Tibial artery (tissue), 4 donors: ENCODE measurements at regions not wholly inside any gene's neighbourhood (a gene's known extent, or its start where the extent isn't known, plus 50 kb on each side); places are given as distances from the start of the nearest gene placed in this dataset.

Source experiments
- DNase-seq, 2 donors: peaks; one replicate each; pipeline ENCODE4 v3.0.0-alpha.2; 2019
- H3K27ac ChIP-seq, 2 donors: fragments of 200-600 bp; sonication (generic) in 1 of 2; 1 replicate in 1 of 2; 2 replicates in 1 of 2; pipeline ENCODE4 v1.5.1; 2018 to 2019; ENCODE audit warnings: mild to moderate bottlenecking in 1 of 2
- H3K27me3 ChIP-seq, 2 donors: fragments of 200-600 bp; sonication (generic) in 1 of 2; one replicate each; pipeline versions ENCODE4 v1.5.1 to v1.6.0; 2016 to 2019
- H3K36me3 ChIP-seq, 3 donors: fragments of 200-600 bp; sonication (generic) in 2 of 3; one replicate each; pipeline ENCODE4 v1.5.1; 2016 to 2019; ENCODE audit warnings: mild to moderate bottlenecking in 2 of 3
- H3K4me1 ChIP-seq, 4 donors: fragments of 200-600 bp; sonication (generic) in 2 of 4; 1 replicate in 3 of 4; 2 replicates in 1 of 4; pipeline ENCODE4 v1.5.1; 2016 to 2019
- H3K4me3 ChIP-seq, 2 donors: fragments of 200-600 bp; sonication (generic) in 1 of 2; 1 replicate in 1 of 2; 2 replicates in 1 of 2; pipeline ENCODE4 v1.5.1; 2018 to 2019; ENCODE audit warnings: mild to moderate bottlenecking in 2 of 2
- H3K9me3 ChIP-seq, 3 donors: fragments of 200-600 bp; sonication (generic) in 1 of 3; one replicate each; pipeline ENCODE4 v1.5.1; 2016 to 2019
- CTCF ChIP-seq, 2 experiments: fragments of 200-600 bp in 1 of 2; fragments of 450-650 bp in 1 of 2; IDR thresholded peaks; one replicate each; pipeline ENCODE4 v1.5.1; 2017 to 2019; ENCODE audit warnings: antibody characterized with exemption in 2 of 2, mild to moderate bottlenecking in 1 of 2, moderate library complexity in 1 of 2
- intact Hi-C: fragments of 100-400 bp; cut with DNase I; formaldehyde crosslinking; loops from one replicate; pipeline ENCODE4 v1.15.0; 2023; ENCODE audit warnings: low total_unique reads

GRCh38 chr4:19317377-19317776, 934.3 kb upstream of the SLIT2 start:
- intact Hi-C loops, result no loop called here
- TF ChIP-seq CTCF (IDR thresholded peaks at IDR 0.05), result no peak

GRCh38 chr4:19314116-19314515, 937.6 kb upstream of the SLIT2 start:
- no peaks in the 10 kb centered on the region for H3K36me3 ChIP-seq
- no peak overlapping the region for H3K4me3 ChIP-seq
- peaks cover 0 to 4% (median 0%) of the 10 kb centered on the region in 4 donors for H3K4me1 ChIP-seq
- H3K27ac ChIP-seq, result no peak overlapping the region
- no peaks in the 10 kb centered on the region for H3K27me3 ChIP-seq
- no peaks in the 10 kb centered on the region for H3K9me3 ChIP-seq
- DNase-seq, result no peak
- no peak for TF ChIP-seq CTCF (IDR thresholded peaks at IDR 0.05)
- intact Hi-C loops, result no loop called here

More at GRCh38 chr4:19317377-19317776, 934.3 kb upstream of the SLIT2 start:
- Histone ChIP-seq H3K4me1 (no peaks in the 10 kb centered on the region), H3K4me3 (no peak overlapping the region), H3K36me3 (no peaks in the 10 kb centered on the region), H3K9me3 (no peaks in the 10 kb centered on the region), H3K27ac (no peak overlapping the region), H3K27me3 (no peaks in the 10 kb centered on the region)
- no peak for DNase-seq

GRCh38 chr4:19309378-19309777, 942.3 kb upstream of the SLIT2 start:
- H3K27ac ChIP-seq, result no peak overlapping the region
- H3K36me3 ChIP-seq, result no peaks in the 10 kb centered on the region
- peak in 1 of 2 experiments; percentile 10 for TF ChIP-seq CTCF (IDR thresholded peaks at IDR 0.05)
- DNase-seq, result no peak
- H3K4me1 ChIP-seq, result peaks cover 0 to 4% (median 0%) of the 10 kb centered on the region in 4 donors
- no peaks in the 10 kb centered on the region for H3K27me3 ChIP-seq
- intact Hi-C loops, result no loop called here
- no peaks in the 10 kb centered on the region for H3K9me3 ChIP-seq
- H3K4me3 ChIP-seq, result no peak overlapping the region

- no peak for DNase-seq
- no peak for TF ChIP-seq CTCF (IDR thresholded peaks at IDR 0.05)
- H3K4me3 ChIP-seq, result no peak overlapping the region
- H3K36me3 ChIP-seq, result no peaks in the 10 kb centered on the region
- no peak overlapping the region for H3K27ac ChIP-seq
- H3K9me3 ChIP-seq, result no peaks in the 10 kb centered on the region
- intact Hi-C loops, result no loop called here
- no peaks in the 10 kb centered on the region for H3K27me3 ChIP-seq
- no peaks in the 10 kb centered on the region for H3K4me1 ChIP-seq
Measured at GRCh38 chr4:19304028-19304427, 947.7 kb upstream of the SLIT2 start.

GRCh38 chr4:19301527-19301926, 950.2 kb upstream of the SLIT2 start:
- H3K4me1 ChIP-seq, result no peaks in the 10 kb centered on the region
- no peak for DNase-seq
- H3K9me3 ChIP-seq, result no peaks in the 10 kb centered on the region
- H3K36me3 ChIP-seq, result no peaks in the 10 kb centered on the region
- intact Hi-C loops, result no loop called here
- no peak overlapping the region for H3K4me3 ChIP-seq
- H3K27ac ChIP-seq, result no peak overlapping the region
- no peaks in the 10 kb centered on the region for H3K27me3 ChIP-seq
- no peak for TF ChIP-seq CTCF (IDR thresholded peaks at IDR 0.05)

GRCh38 chr4:19300213-19300612, 951.5 kb upstream of the SLIT2 start:
- Histone ChIP-seq H3K9me3 (no peaks in the 10 kb centered on the region), H3K4me1 (no peaks in the 10 kb centered on the region), H3K36me3 (no peaks in the 10 kb centered on the region), H3K27me3 (no peaks in the 10 kb centered on the region), H3K27ac (no peak overlapping the region), H3K4me3 (no peak overlapping the region)
- no peak for TF ChIP-seq CTCF (IDR thresholded peaks at IDR 0.05)
- intact Hi-C loops, result no loop called here
- DNase-seq, result no peak
